ENCODE measurements at regions not wholly inside any gene's neighbourhood (a gene's known extent, or its start where the extent isn't known, plus 50 kb on each side); places are given as distances from the start of the nearest gene placed in this dataset.

DNA sequence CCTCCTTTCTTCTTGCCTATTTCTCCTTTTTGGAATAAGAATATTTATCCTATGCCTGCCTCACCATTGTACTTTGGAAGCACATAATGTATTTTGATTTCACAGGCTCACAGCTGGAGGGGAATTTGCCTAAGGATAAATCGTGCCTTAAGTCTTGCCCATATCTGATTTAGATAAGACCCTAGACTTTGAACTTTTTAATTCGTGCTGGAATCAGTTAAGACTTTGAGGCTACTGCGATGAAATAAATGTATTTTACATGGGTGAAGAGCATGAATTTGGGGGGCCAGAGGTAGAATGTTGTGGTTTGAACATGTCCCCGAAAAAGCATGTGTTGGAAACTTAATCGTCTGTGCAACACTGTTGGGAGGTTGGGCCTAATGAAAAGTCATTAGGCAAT is 648.8 kb downstream of the EPHA7 start:
- TF ChIP-seq ZNF274 (IDR thresholded peaks at IDR 0.05; ENCODE audit: low read depth, low read length) = no peak
- TF ChIP-seq YY1 (IDR thresholded peaks at IDR 0.05; ENCODE audit: insufficient read depth, insufficient read length) = no peak
